ENCODE measurements at regions not wholly inside any gene's neighbourhood (a gene's known extent, or its start where the extent isn't known, plus 50 kb on each side); places are given as distances from the start of the nearest gene placed in this dataset.

- Histone ChIP-seq H3K27ac (ENCODE audit: low read depth, low read length, poor library complexity, severe bottlenecking) (no peak overlapping the region), H3K27me3 (replicated peaks; ENCODE audit: insufficient read depth, low read depth, low read length, poor library complexity) (no peaks in the 10 kb centered on the region), H3K9me3 (ENCODE audit: low read depth, low read length, poor library complexity, severe bottlenecking) (no peaks in the 10 kb centered on the region), H3K36me3 (ENCODE audit: insufficient read depth, low read length, poor library complexity, severe bottlenecking) (no peaks in the 10 kb centered on the region), H3K4me3 (ENCODE audit: low read depth, low read length, poor library complexity, severe bottlenecking) (no peak overlapping the region), H3K4me1 (ENCODE audit: insufficient read depth, low read length, poor library complexity, severe bottlenecking) (no peaks in the 10 kb centered on the region)
- POLR2A ChIA-PET (ENCODE audit: low non-redundant PET) = interaction anchor here (0.6 kb wide), 1 partner anchor 105 kb away, joined by 18 read pairs; no protein-coding TSS in a partner anchor
- intact Hi-C loops (cut with micrococcal nuclease; ENCODE audit: unreplicated experiment) = no loop called here
- CTCF ChIA-PET = no interaction called here
- no peak for TF ChIP-seq CTCF (conservative IDR thresholded peaks at IDR 0.05; ENCODE audit: low read depth, low read length)
- no peak for TF ChIP-seq EZH2 (IDR thresholded peaks at IDR 0.05; ENCODE audit: borderline replicate concordance, low read depth, low read length, poor library complexity, severe bottlenecking)
- no TSS peak for BruUV-seq (replicated peaks)
- no peak for DNase-seq (ENCODE audit: low spot score)
Measured at GRCh38 chr10:30176776-30177533, 117.6 kb upstream of the JCAD start.

- Histone ChIP-seq H3K36me3 (ENCODE audit: insufficient read depth, low read length, poor library complexity, severe bottlenecking) (no peaks in the 10 kb centered on the region), H3K27ac (ENCODE audit: low read depth, low read length, poor library complexity, severe bottlenecking) (no peak overlapping the region), H3K27me3 (replicated peaks; ENCODE audit: insufficient read depth, low read depth, low read length, poor library complexity) (no peaks in the 10 kb centered on the region), H3K4me3 (ENCODE audit: low read depth, low read length, poor library complexity, severe bottlenecking) (no peak overlapping the region), H3K9me3 (ENCODE audit: low read depth, low read length, poor library complexity, severe bottlenecking) (no peaks in the 10 kb centered on the region), H3K4me1 (ENCODE audit: insufficient read depth, low read length, poor library complexity, severe bottlenecking) (no peaks in the 10 kb centered on the region)
- DNase-seq (ENCODE audit: low spot score) = no peak
- ChIA-PET CTCF (no interaction called here), POLR2A (ENCODE audit: low non-redundant PET) (no interaction called here)
- TF ChIP-seq EZH2 (IDR thresholded peaks at IDR 0.05; ENCODE audit: borderline replicate concordance, low read depth, low read length, poor library complexity, severe bottlenecking) = no peak
- no peak for TF ChIP-seq CTCF (conservative IDR thresholded peaks at IDR 0.05; ENCODE audit: low read depth, low read length)
- no TSS peak for BruUV-seq (replicated peaks)
- intact Hi-C loops (cut with micrococcal nuclease; ENCODE audit: unreplicated experiment) = no loop called here
Measured at GRCh38 chr10:30176182-30176581, 116.8 kb upstream of the JCAD start.

GRCh38 chr10:30172673-30173072, 113.3 kb upstream of the JCAD start:
- H3K27me3 ChIP-seq (replicated peaks; ENCODE audit: insufficient read depth, low read depth, low read length, poor library complexity) = no peaks in the 10 kb centered on the region
- no peak overlapping the region for H3K27ac ChIP-seq (ENCODE audit: low read depth, low read length, poor library complexity, severe bottlenecking)
- H3K36me3 ChIP-seq (ENCODE audit: insufficient read depth, low read length, poor library complexity, severe bottlenecking) = no peaks in the 10 kb centered on the region
- POLR2A ChIA-PET (ENCODE audit: low non-redundant PET) = no interaction called here
- H3K9me3 ChIP-seq (ENCODE audit: low read depth, low read length, poor library complexity, severe bottlenecking) = no peaks in the 10 kb centered on the region
- no peak for TF ChIP-seq CTCF (conservative IDR thresholded peaks at IDR 0.05; ENCODE audit: low read depth, low read length)
- no peak for TF ChIP-seq EZH2 (IDR thresholded peaks at IDR 0.05; ENCODE audit: borderline replicate concordance, low read depth, low read length, poor library complexity, severe bottlenecking)
- BruUV-seq (replicated peaks) = no TSS peak
- DNase-seq (ENCODE audit: low spot score) = no peak
- H3K4me3 ChIP-seq (ENCODE audit: low read depth, low read length, poor library complexity, severe bottlenecking) = no peak overlapping the region
- intact Hi-C loops (cut with micrococcal nuclease; ENCODE audit: unreplicated experiment) = no loop called here
- CTCF ChIA-PET = no interaction called here
- H3K4me1 ChIP-seq (ENCODE audit: insufficient read depth, low read length, poor library complexity, severe bottlenecking) = no peaks in the 10 kb centered on the region

Data from A673 (cell line).